Rectal smooth muscle tissue (tissue), 1 donor: ENCODE measurements at regions not wholly inside any gene's neighbourhood (a gene's known extent, or its start where the extent isn't known, plus 50 kb on each side); places are given as distances from the start of the nearest gene placed in this dataset.

Source experiments
- H3K27ac ChIP-seq: one replicate; pipeline ENCODE4 v1.7.0; 2013; ENCODE audit warnings: low read depth, low read length, inconsistent platforms
- H3K27me3 ChIP-seq: one replicate; pipeline ENCODE4 v1.7.0; 2013; ENCODE audit warnings: low read length; ENCODE audit not compliant: control insufficient read depth, insufficient read depth
- H3K36me3 ChIP-seq: one replicate; pipeline ENCODE4 v1.7.0; 2013; ENCODE audit warnings: low read length; ENCODE audit not compliant: control insufficient read depth, insufficient read depth
- H3K4me1 ChIP-seq: one replicate; pipeline ENCODE4 v1.7.0; 2013; ENCODE audit warnings: low read length; ENCODE audit not compliant: control insufficient read depth, insufficient read depth
- H3K4me3 ChIP-seq: one replicate; pipeline ENCODE4 v1.7.0; 2013; ENCODE audit warnings: low read length
- H3K9ac ChIP-seq: one replicate; pipeline ENCODE4 v1.7.0; 2013; ENCODE audit warnings: low read length

GRCh38 chr10:4579844-4580243, 246.2 kb upstream of the AKR1E2 start:
- no peak overlapping the region for H3K4me3 ChIP-seq
- H3K36me3 ChIP-seq: no peaks in the 10 kb centered on the region
- no peak overlapping the region for H3K9ac ChIP-seq
- no peaks in the 10 kb centered on the region for H3K27me3 ChIP-seq
- H3K4me1 ChIP-seq: no peaks in the 10 kb centered on the region
- H3K27ac ChIP-seq: no peak overlapping the region

- no peaks in the 10 kb centered on the region for H3K36me3 ChIP-seq
- H3K27me3 ChIP-seq: no peaks in the 10 kb centered on the region
- H3K4me3 ChIP-seq: no peak overlapping the region
- no peak overlapping the region for H3K27ac ChIP-seq
- H3K4me1 ChIP-seq: no peaks in the 10 kb centered on the region
- H3K9ac ChIP-seq: no peak overlapping the region
These were observed 249.8 kb upstream of the AKR1E2 start for GRCh38 chr10:4576206-4576605.

- H3K9ac ChIP-seq: no peak overlapping the region
- H3K27ac ChIP-seq: no peak overlapping the region
- no peak overlapping the region for H3K4me3 ChIP-seq
These were observed 256.9 kb upstream of the AKR1E2 start for GRCh38 chr10:4569151-4569550.

GRCh38 chr10:4568731-4569130, 257.3 kb upstream of the AKR1E2 start:
- Histone ChIP-seq H3K27ac (no peak overlapping the region), H3K4me1 (no peaks in the 10 kb centered on the region), H3K36me3 (no peaks in the 10 kb centered on the region), H3K4me3 (no peak overlapping the region), H3K27me3 (no peaks in the 10 kb centered on the region), H3K9ac (no peak overlapping the region)

More at GRCh38 chr10:4569151-4569550, 256.9 kb upstream of the AKR1E2 start:
- no peaks in the 10 kb centered on the region for H3K27me3 ChIP-seq
- no peaks in the 10 kb centered on the region for H3K36me3 ChIP-seq
- H3K4me1 ChIP-seq: no peaks in the 10 kb centered on the region

- Histone ChIP-seq H3K27ac (no peak overlapping the region), H3K4me3 (no peak overlapping the region), H3K27me3 (no peaks in the 10 kb centered on the region), H3K9ac (no peak overlapping the region), H3K36me3 (no peaks in the 10 kb centered on the region), H3K4me1 (no peaks in the 10 kb centered on the region)
These were observed 257.9 kb upstream of the AKR1E2 start for GRCh38 chr10:4568086-4568485.

GRCh38 chr10:4567637-4568036, 258.4 kb upstream of the AKR1E2 start:
- H3K4me3 ChIP-seq: no peak overlapping the region
- H3K4me1 ChIP-seq: no peaks in the 10 kb centered on the region
- H3K27ac ChIP-seq: no peak overlapping the region
- H3K27me3 ChIP-seq: no peaks in the 10 kb centered on the region
- H3K36me3 ChIP-seq: no peaks in the 10 kb centered on the region
- H3K9ac ChIP-seq: no peak overlapping the region

- Histone ChIP-seq H3K9ac (no peak overlapping the region), H3K4me1 (no peaks in the 10 kb centered on the region), H3K27me3 (no peaks in the 10 kb centered on the region), H3K27ac (no peak overlapping the region), H3K36me3 (no peaks in the 10 kb centered on the region), H3K4me3 (no peak overlapping the region)
These were observed 260.0 kb upstream of the AKR1E2 start for GRCh38 chr10:4566011-4566410.

GRCh38 chr10:4561296-4561695, 264.7 kb upstream of the AKR1E2 start:
- Histone ChIP-seq H3K27me3 (no peaks in the 10 kb centered on the region), H3K9ac (no peak overlapping the region), H3K27ac (no peak overlapping the region), H3K4me1 (no peaks in the 10 kb centered on the region), H3K36me3 (no peaks in the 10 kb centered on the region), H3K4me3 (no peak overlapping the region)

GRCh38 chr10:4557469-4557868, 268.5 kb upstream of the AKR1E2 start:
- H3K4me3 ChIP-seq: no peak overlapping the region
- H3K9ac ChIP-seq: no peak overlapping the region
- H3K36me3 ChIP-seq: no peaks in the 10 kb centered on the region
- H3K27ac ChIP-seq: no peak overlapping the region
- no peaks in the 10 kb centered on the region for H3K27me3 ChIP-seq
- no peaks in the 10 kb centered on the region for H3K4me1 ChIP-seq

GRCh38 chr10:4556527-4556926, 269.5 kb upstream of the AKR1E2 start:
- Histone ChIP-seq H3K4me1 (no peaks in the 10 kb centered on the region), H3K27ac (no peak overlapping the region), H3K4me3 (no peak overlapping the region), H3K27me3 (no peaks in the 10 kb centered on the region), H3K9ac (no peak overlapping the region), H3K36me3 (no peaks in the 10 kb centered on the region)

GRCh38 chr10:4555920-4556319, 270.1 kb upstream of the AKR1E2 start:
- no peak overlapping the region for H3K9ac ChIP-seq
- no peak overlapping the region for H3K4me3 ChIP-seq
- H3K36me3 ChIP-seq: no peaks in the 10 kb centered on the region
- H3K27ac ChIP-seq: no peak overlapping the region
- H3K27me3 ChIP-seq: no peaks in the 10 kb centered on the region
- no peaks in the 10 kb centered on the region for H3K4me1 ChIP-seq

- no peaks in the 10 kb centered on the region for H3K36me3 ChIP-seq
- no peak overlapping the region for H3K4me3 ChIP-seq
- H3K4me1 ChIP-seq: peaks cover 2% of the 10 kb centered on the region
- no peak overlapping the region for H3K9ac ChIP-seq
- no peak overlapping the region for H3K27ac ChIP-seq
- no peaks in the 10 kb centered on the region for H3K27me3 ChIP-seq
These were observed 276.8 kb upstream of the AKR1E2 start for GRCh38 chr10:4549139-4549653.

GRCh38 chr10:4546931-4547330, 279.1 kb upstream of the AKR1E2 start:
- Histone ChIP-seq H3K4me1 (peaks cover 2% of the 10 kb centered on the region), H3K4me3 (no peak overlapping the region), H3K36me3 (no peaks in the 10 kb centered on the region), H3K27me3 (no peaks in the 10 kb centered on the region), H3K9ac (no peak overlapping the region), H3K27ac (no peak overlapping the region)
